ENCODE measurements at regions not wholly inside any gene's neighbourhood (a gene's known extent, or its start where the extent isn't known, plus 50 kb on each side); places are given as distances from the start of the nearest gene placed in this dataset.

GRCh38 chr12:86801439-86801838 lies 545.2 kb upstream of the MGAT4C start:
- no peak for TF ChIP-seq PAX5 (IDR thresholded peaks at IDR 0.05; ENCODE audit: insufficient read depth, low read length, severe bottlenecking)
- no peak for FAIRE-seq
- no peak for DNase-seq (ENCODE audit: insufficient read length, low spot score)

DNA sequence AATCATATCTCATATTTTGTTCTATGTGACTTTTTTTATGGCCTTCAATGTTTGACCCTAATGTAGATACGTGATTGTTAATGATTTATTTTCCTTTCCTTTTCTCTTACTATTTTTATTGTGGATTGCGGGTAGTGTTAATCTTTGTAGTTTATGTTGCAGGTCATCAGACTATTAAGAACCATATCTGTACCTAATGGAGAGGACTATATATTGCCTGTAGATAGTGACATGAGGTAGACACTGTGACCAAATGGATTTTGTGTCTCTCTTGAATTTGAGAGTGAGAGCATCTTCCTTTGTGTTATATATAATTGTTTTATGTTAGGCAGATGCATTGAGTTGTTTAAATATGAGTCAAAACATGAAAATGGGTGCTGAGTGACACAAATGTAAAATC lies 543.4 kb upstream of the MGAT4C start:
- TF ChIP-seq PAX5 (IDR thresholded peaks at IDR 0.05; ENCODE audit: insufficient read depth, low read length, severe bottlenecking) (no peak), TAF1 (IDR thresholded peaks at IDR 0.05; ENCODE audit: low read depth, low read length) (no peak), POLR2AphosphoS5 (IDR thresholded peaks at IDR 0.05; ENCODE audit: low read depth, low read length) (no peak)
- no peak for FAIRE-seq
- no peak for DNase-seq (ENCODE audit: insufficient read length, low spot score)

DNA sequence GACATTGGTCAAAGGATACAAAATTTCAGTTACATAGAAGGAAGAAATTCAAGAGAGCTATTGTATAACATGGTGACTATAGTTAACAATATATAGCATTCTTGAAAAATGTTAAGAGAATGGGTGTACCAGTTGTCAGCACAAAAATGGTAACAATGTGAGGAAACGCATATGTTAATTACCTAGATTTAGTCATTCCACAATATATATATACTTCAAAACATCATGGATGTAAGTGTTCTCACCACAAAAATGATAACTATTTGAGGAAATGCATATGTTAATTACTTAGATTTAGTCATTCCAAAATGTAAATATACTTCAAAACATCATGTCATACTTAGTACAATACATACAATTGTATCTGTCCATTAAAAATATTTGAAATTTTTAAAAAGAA lies 540.4 kb upstream of the MGAT4C start:
- DNase-seq (ENCODE audit: insufficient read length, low spot score): no peak
- TF ChIP-seq POLR2AphosphoS5 (IDR thresholded peaks at IDR 0.05; ENCODE audit: low read depth, low read length): no peak
- no peak for TF ChIP-seq TAF1 (IDR thresholded peaks at IDR 0.05; ENCODE audit: low read depth, low read length)
- no peak for FAIRE-seq

- no peak for FAIRE-seq
These were observed 532.5 kb upstream of the MGAT4C start for GRCh38 chr12:86788661-86789060.

DNA sequence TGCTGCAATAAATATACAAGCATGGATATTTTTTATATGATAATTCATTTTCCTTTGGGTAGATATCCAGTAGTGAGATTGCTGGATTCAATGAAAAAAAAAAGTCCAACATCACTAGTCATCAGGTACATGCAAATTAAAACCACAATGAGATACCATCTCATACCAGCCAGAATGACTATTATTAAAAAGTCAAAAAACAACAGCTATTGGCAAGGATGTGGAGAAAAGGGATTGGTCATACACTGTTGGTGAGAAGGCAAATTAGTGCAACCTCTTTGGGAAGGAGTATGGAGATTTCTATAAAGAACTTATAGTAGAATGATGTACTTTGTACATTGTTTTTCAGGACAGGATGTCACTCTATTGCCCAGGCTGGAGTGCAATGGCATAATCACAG lies 531.2 kb upstream of the MGAT4C start:
- no peak for FAIRE-seq
- no peak for DNase-seq (ENCODE audit: insufficient read length, low spot score)
- TF ChIP-seq SPI1 (IDR thresholded peaks at IDR 0.05; ENCODE audit: low read depth, low read length) (no peak), POLR2A (IDR thresholded peaks at IDR 0.05; ENCODE audit: low read depth, low read length) (no peak)

More at GRCh38 chr12:86788661-86789060, 532.5 kb upstream of the MGAT4C start:
- DNase-seq (ENCODE audit: insufficient read length, low spot score): no peak
- no peak for TF ChIP-seq TAF1 (IDR thresholded peaks at IDR 0.05; ENCODE audit: low read depth, low read length)
- no peak for TF ChIP-seq POU2F2 (IDR thresholded peaks at IDR 0.05; ENCODE audit: low read depth, low read length)
- TF ChIP-seq PAX5 (IDR thresholded peaks at IDR 0.05; ENCODE audit: insufficient read depth, low read length, severe bottlenecking): no peak
- TF ChIP-seq POLR2AphosphoS5 (IDR thresholded peaks at IDR 0.05; ENCODE audit: low read depth, low read length): no peak
- no peak for TF ChIP-seq POLR2A (IDR thresholded peaks at IDR 0.05; ENCODE audit: low read depth, low read length)
- TF ChIP-seq SPI1 (IDR thresholded peaks at IDR 0.05; ENCODE audit: low read depth, low read length): no peak

GRCh38 chr12:86777325-86777724 lies 521.1 kb upstream of the MGAT4C start:
- TF ChIP-seq TAF1 (IDR thresholded peaks at IDR 0.05; ENCODE audit: low read depth, low read length): no peak
- no peak for TF ChIP-seq POLR2A (IDR thresholded peaks at IDR 0.05; ENCODE audit: low read depth, low read length)
- no peak for TF ChIP-seq SPI1 (IDR thresholded peaks at IDR 0.05; ENCODE audit: low read depth, low read length)
- TF ChIP-seq POLR2AphosphoS5 (IDR thresholded peaks at IDR 0.05; ENCODE audit: low read depth, low read length): no peak
- no peak for TF ChIP-seq POU2F2 (IDR thresholded peaks at IDR 0.05; ENCODE audit: low read depth, low read length)
- TF ChIP-seq PAX5 (IDR thresholded peaks at IDR 0.05; ENCODE audit: insufficient read depth, low read length, severe bottlenecking): no peak
- DNase-seq (ENCODE audit: insufficient read length, low spot score) (no peak), FAIRE-seq (no peak)

- TF ChIP-seq POLR2A (IDR thresholded peaks at IDR 0.05; ENCODE audit: low read depth, low read length) (no peak), PAX5 (IDR thresholded peaks at IDR 0.05; ENCODE audit: insufficient read depth, low read length, severe bottlenecking) (no peak)
- FAIRE-seq: no peak
- DNase-seq (ENCODE audit: insufficient read length, low spot score): no peak
These were observed 518.7 kb upstream of the MGAT4C start for GRCh38 chr12:86774841-86775388.

- no peak for DNase-seq (ENCODE audit: insufficient read length, low spot score)
- TF ChIP-seq PAX5 (IDR thresholded peaks at IDR 0.05; ENCODE audit: insufficient read depth, low read length, severe bottlenecking) (no peak), POU2F2 (IDR thresholded peaks at IDR 0.05; ENCODE audit: low read depth, low read length) (no peak), POLR2A (IDR thresholded peaks at IDR 0.05; ENCODE audit: low read depth, low read length) (no peak), TAF1 (IDR thresholded peaks at IDR 0.05; ENCODE audit: low read depth, low read length) (no peak), POLR2AphosphoS5 (IDR thresholded peaks at IDR 0.05; ENCODE audit: low read depth, low read length) (no peak), SPI1 (IDR thresholded peaks at IDR 0.05; ENCODE audit: low read depth, low read length) (no peak)
- no peak for FAIRE-seq
These were observed 516.5 kb upstream of the MGAT4C start for GRCh38 chr12:86772696-86773095.

DNA sequence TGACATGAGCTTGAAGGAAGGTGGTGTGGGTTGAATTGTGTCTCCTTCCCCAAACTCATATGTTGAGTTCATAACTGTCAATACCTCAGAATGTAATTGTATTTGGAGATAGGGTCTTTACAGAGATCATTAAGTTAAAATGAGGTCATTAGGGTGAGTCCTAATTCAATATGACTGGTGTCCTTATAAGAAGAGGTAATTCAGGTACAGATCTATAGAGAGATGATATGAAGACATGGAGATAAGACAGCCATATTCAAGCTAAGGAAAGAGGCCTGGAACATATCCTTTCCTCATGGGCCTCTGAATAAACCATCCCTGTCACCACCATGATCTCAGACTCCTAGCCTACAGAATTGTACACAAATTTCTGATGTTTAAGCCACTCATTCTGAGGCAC lies 514.7 kb upstream of the MGAT4C start:
- DNase-seq (ENCODE audit: insufficient read length, low spot score) (no peak), FAIRE-seq (no peak)
- TF ChIP-seq SPI1 (IDR thresholded peaks at IDR 0.05; ENCODE audit: low read depth, low read length) (no peak), POU2F2 (IDR thresholded peaks at IDR 0.05; ENCODE audit: low read depth, low read length) (no peak), POLR2AphosphoS5 (IDR thresholded peaks at IDR 0.05; ENCODE audit: low read depth, low read length) (no peak), TAF1 (IDR thresholded peaks at IDR 0.05; ENCODE audit: low read depth, low read length) (no peak), POLR2A (IDR thresholded peaks at IDR 0.05; ENCODE audit: low read depth, low read length) (no peak), PAX5 (IDR thresholded peaks at IDR 0.05; ENCODE audit: insufficient read depth, low read length, severe bottlenecking) (no peak)

- TF ChIP-seq SPI1 (IDR thresholded peaks at IDR 0.05; ENCODE audit: low read depth, low read length) (no peak), POU2F2 (IDR thresholded peaks at IDR 0.05; ENCODE audit: low read depth, low read length) (no peak), TAF1 (IDR thresholded peaks at IDR 0.05; ENCODE audit: low read depth, low read length) (no peak), POLR2A (IDR thresholded peaks at IDR 0.05; ENCODE audit: low read depth, low read length) (no peak), PAX5 (IDR thresholded peaks at IDR 0.05; ENCODE audit: insufficient read depth, low read length, severe bottlenecking) (no peak), POLR2AphosphoS5 (IDR thresholded peaks at IDR 0.05; ENCODE audit: low read depth, low read length) (no peak)
- DNase-seq (ENCODE audit: insufficient read length, low spot score): no peak
- no peak for FAIRE-seq
These were observed 492.7 kb upstream of the MGAT4C start for GRCh38 chr12:86748894-86749293.

DNA sequence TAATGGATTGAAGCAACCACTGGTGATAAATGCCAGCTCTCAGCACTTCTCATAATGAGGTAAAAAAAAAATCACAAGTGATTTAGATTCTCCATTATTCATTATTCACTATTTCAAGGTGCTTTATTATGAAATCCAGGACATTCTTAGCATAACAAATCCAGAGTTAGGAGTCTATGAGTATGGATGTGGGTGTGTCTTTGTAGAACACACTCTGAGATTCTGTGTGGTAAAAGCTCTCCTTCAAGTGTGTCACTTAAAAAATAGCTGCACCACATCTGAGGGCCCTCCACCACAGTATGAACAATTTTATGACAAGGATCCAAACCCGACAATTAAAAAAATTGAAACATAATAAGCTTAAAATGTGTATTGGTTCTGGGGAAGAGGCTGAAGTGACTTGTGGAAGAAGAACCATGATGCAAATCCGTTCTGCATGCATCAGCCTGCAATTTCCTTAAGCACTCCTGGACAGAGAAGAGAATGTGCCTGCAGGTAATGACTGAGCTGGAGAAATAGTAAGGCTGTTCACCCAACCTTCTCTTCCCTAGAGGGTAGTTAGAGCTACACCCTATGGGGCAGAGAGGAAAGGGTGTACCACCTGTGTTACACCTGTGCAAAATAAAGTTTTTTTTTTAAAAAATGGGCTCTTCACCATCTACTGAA lies 488.5 kb upstream of the MGAT4C start:
- DNase-seq (ENCODE audit: insufficient read length, low spot score): no peak
- FAIRE-seq: no peak
- TF ChIP-seq POLR2AphosphoS5 (IDR thresholded peaks at IDR 0.05; ENCODE audit: low read depth, low read length) (no peak), TAF1 (IDR thresholded peaks at IDR 0.05; ENCODE audit: low read depth, low read length) (no peak), PAX5 (IDR thresholded peaks at IDR 0.05; ENCODE audit: insufficient read depth, low read length, severe bottlenecking) (no peak), POU2F2 (IDR thresholded peaks at IDR 0.05; ENCODE audit: low read depth, low read length) (no peak), POLR2A (IDR thresholded peaks at IDR 0.05; ENCODE audit: low read depth, low read length) (no peak), SPI1 (IDR thresholded peaks at IDR 0.05; ENCODE audit: low read depth, low read length) (no peak)

Measured in GM12891 (cell line).